ENCODE measurements at regions not wholly inside any gene's neighbourhood (a gene's known extent, or its start where the extent isn't known, plus 50 kb on each side); places are given as distances from the start of the nearest gene placed in this dataset.

- no peaks in the 10 kb centered on the region for H3K9me3 ChIP-seq (ENCODE audit: control insufficient read depth, insufficient read depth, low read depth, low read length)
- ChIA-PET CTCF (interaction anchor here (0.6 to 0.7 kb wide), 2 partner anchors 113 to 1156 kb away, joined by 3 to 4 read pairs; no protein-coding TSS in a partner anchor), POLR2A (no interaction called here)
- no peaks in the 10 kb centered on the region for H3K4me1 ChIP-seq (ENCODE audit: control insufficient read depth, insufficient read depth, low read length)
- H3K36me3 ChIP-seq (ENCODE audit: control insufficient read depth in 2 of 2, insufficient read depth in 1 of 2, low read length in 2 of 2), result no peaks in the 10 kb centered on the region
- TF ChIP-seq ZNF488 (tag by site-specific recombination; IDR thresholded peaks at IDR 0.05) (no peak), ZNF610 (tag by site-specific recombination; IDR thresholded peaks at IDR 0.05; ENCODE audit: borderline replicate concordance) (no peak), ZNF10 (tag by site-specific recombination; IDR thresholded peaks at IDR 0.05) (no peak), ZNF654 (tag by site-specific recombination; IDR thresholded peaks at IDR 0.05; ENCODE audit: low read depth) (no peak), ZNF776 (tag by site-specific recombination; IDR thresholded peaks at IDR 0.05; ENCODE audit: borderline replicate concordance) (no peak), ZNF302 (tag by site-specific recombination; IDR thresholded peaks at IDR 0.05; ENCODE audit: low read depth) (no peak), SP7 (tag by site-specific recombination; IDR thresholded peaks at IDR 0.05) (no peak), ZNF214 (tag by site-specific recombination; IDR thresholded peaks at IDR 0.05; ENCODE audit: borderline replicate concordance) (no peak), ZNF626 (tag by site-specific recombination; IDR thresholded peaks at IDR 0.05) (no peak), ZNF175 (tag by site-specific recombination; IDR thresholded peaks at IDR 0.05) (no peak), ZSCAN4 (tag by site-specific recombination; IDR thresholded peaks at IDR 0.05) (no peak), ZNF791 (tag by site-specific recombination; IDR thresholded peaks at IDR 0.05) (no peak), MYNN (tag by site-specific recombination; IDR thresholded peaks at IDR 0.05; ENCODE audit: borderline replicate concordance) (no peak), ZNF830 (tag by site-specific recombination; IDR thresholded peaks at IDR 0.05; ENCODE audit: low read depth) (no peak), ZNF558 (tag by site-specific recombination; IDR thresholded peaks at IDR 0.05) (no peak), ZNF132 (tag by site-specific recombination; IDR thresholded peaks at IDR 0.05; ENCODE audit: borderline replicate concordance) (no peak), ZNF426 (tag by site-specific recombination; IDR thresholded peaks at IDR 0.05) (no peak), ZNF658 (tag by site-specific recombination; IDR thresholded peaks at IDR 0.05) (no peak), ZNF157 (tag by site-specific recombination; IDR thresholded peaks at IDR 0.05) (no peak)
- no peak overlapping the region for H3K27ac ChIP-seq (ENCODE audit: extremely low read depth, low read depth, low read length)
- H3K4me3 ChIP-seq (ENCODE audit: low read depth, low read length), result no peak overlapping the region
Measured at GRCh38 chr2:143823296-143823695, 694.1 kb downstream of the ARHGAP15 start.

GRCh38 chr2:143822736-143823135 is 693.5 kb downstream of the ARHGAP15 start:
- Histone ChIP-seq H3K36me3 (ENCODE audit: control insufficient read depth in 2 of 2, insufficient read depth in 1 of 2, low read length in 2 of 2) (no peaks in the 10 kb centered on the region), H3K4me1 (ENCODE audit: control insufficient read depth, insufficient read depth, low read length) (no peaks in the 10 kb centered on the region), H3K27ac (ENCODE audit: extremely low read depth, low read depth, low read length) (no peak overlapping the region), H3K9me3 (ENCODE audit: control insufficient read depth, insufficient read depth, low read depth, low read length) (no peaks in the 10 kb centered on the region), H3K4me3 (ENCODE audit: low read depth, low read length) (no peak overlapping the region)
- CTCF ChIA-PET, result interaction anchor here (0.7 kb wide), 1 partner anchor 1157 kb away, joined by 3 read pairs; no protein-coding TSS in a partner anchor
- POLR2A ChIA-PET, result interaction anchor here (0.8 kb wide), 1 partner anchor 22 kb away, joined by 5 read pairs; no protein-coding TSS in a partner anchor
- TF ChIP-seq ZSCAN30 (tag by site-specific recombination; IDR thresholded peaks at IDR 0.05) (no peak), ATF2 (tag by site-specific recombination; IDR thresholded peaks at IDR 0.05; ENCODE audit: low read depth) (no peak), ZNF416 (tag by site-specific recombination; IDR thresholded peaks at IDR 0.05) (no peak), ZNF623 (tag by site-specific recombination; IDR thresholded peaks at IDR 0.05) (no peak), KLF1 (tag by site-specific recombination; IDR thresholded peaks at IDR 0.05) (no peak), WT1 (tag by site-specific recombination; IDR thresholded peaks at IDR 0.05) (no peak), ZNF785 (tag by site-specific recombination; IDR thresholded peaks at IDR 0.05) (no peak), ZNF624 (tag by site-specific recombination; IDR thresholded peaks at IDR 0.05) (no peak), ZNF580 (tag by site-specific recombination; IDR thresholded peaks at IDR 0.05) (no peak), ZNF155 (tag by site-specific recombination; IDR thresholded peaks at IDR 0.05) (no peak), ZNF16 (tag by site-specific recombination; IDR thresholded peaks at IDR 0.05; ENCODE audit: low read depth) (no peak), PRDM10 (tag by site-specific recombination; IDR thresholded peaks at IDR 0.05) (no peak)
